HFF-Myc (cell line): ENCODE measurements at regions not wholly inside any gene's neighbourhood (a gene's known extent, or its start where the extent isn't known, plus 50 kb on each side); places are given as distances from the start of the nearest gene placed in this dataset.

ENCODE experiments used
- DNase-seq: peaks from one replicate; pipeline ENCODE4 v3.0.0-alpha.2; 2011; ENCODE audit warnings: low read depth; ENCODE audit errors: extremely low read depth
- H3K4me3 ChIP-seq: replicated peaks from 2 replicates; pipeline ENCODE4 v1.5.1; 2011; ENCODE audit warnings: low read depth, mild to moderate bottlenecking, control low read depth, low read length
- CTCF ChIP-seq: IDR thresholded peaks from 2 replicates; pipeline ENCODE4 v1.5.1; 2012; ENCODE audit warnings: mild to moderate bottlenecking, low read depth, low read length, control low read depth; ENCODE audit errors: missing control alignments

- no peak for TF ChIP-seq CTCF
- no peak for DNase-seq
- H3K4me3 ChIP-seq, result no peak overlapping the region
Measured at GRCh38 chr9:80093695-80094094, 521.9 kb downstream of the TLE4 start.

DNA sequence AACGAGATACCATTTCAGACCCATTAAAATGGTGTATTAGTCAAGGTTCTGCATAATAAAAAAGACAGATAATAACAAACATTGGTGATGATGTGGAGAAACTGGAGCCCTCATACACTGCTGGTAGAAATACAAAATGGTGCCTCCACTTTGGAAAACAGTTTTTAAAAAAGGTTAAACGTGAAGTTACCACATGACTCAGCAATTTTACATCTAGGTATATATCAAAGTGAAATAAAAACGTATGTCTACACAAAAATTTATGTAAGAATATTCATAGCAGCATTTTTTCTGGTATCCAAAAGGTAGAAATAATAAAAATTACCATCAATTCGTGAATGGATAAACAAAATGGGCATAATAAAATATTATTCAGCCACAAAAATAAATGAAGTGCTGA, 519.8 kb downstream of the TLE4 start:
- H3K4me3 ChIP-seq, result no peak overlapping the region
- TF ChIP-seq CTCF, result no peak
- no peak for DNase-seq

DNA sequence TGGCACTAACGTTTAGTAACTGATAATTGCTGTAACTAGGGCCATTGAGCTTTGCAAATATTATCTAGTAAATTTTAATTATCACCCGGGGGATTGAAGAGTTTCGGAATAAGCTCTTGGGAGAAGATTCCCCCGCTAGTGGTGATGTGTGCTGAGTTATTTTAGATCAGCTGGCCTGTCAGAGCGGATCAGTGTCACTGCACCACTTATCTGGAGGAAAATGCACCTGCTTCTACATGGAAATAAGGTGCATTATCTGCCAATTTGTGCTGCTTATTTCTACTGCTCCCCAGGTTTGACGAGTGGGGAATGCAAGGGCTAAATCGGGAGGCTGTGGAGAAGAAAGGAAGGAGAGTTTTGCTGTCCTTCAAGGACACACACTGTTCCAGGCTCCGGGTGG, 518.6 kb downstream of the TLE4 start:
- no peak for TF ChIP-seq CTCF
- no peak for DNase-seq

GRCh38 chr9:80086822-80087345, 515.1 kb downstream of the TLE4 start:
- no peak for DNase-seq
- H3K4me3 ChIP-seq, result no peak overlapping the region
- TF ChIP-seq CTCF, result no peak

More for the DNA sequence above, 518.6 kb downstream of the TLE4 start:
- H3K4me3 ChIP-seq, result no peak overlapping the region

DNA sequence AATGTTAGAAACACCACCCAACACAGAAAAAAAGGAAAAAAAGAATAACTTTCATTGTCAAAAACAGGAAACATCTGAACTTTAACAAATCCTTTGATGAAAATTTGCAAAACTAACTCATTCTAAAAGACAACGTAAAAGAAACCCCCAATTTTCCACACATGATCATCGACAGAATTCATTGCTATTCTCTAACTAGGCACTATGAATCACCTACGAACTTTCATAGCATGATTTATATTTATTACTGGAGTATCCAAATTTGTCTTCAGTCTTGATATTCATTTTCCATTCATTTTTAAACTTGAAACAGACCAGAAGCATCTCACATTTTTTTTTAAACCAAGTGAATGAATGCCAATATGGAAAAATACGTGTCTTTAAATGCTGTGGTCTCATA, 514.6 kb downstream of the TLE4 start:
- no peak for DNase-seq
- H3K4me3 ChIP-seq, result no peak overlapping the region
- TF ChIP-seq CTCF, result no peak

DNA sequence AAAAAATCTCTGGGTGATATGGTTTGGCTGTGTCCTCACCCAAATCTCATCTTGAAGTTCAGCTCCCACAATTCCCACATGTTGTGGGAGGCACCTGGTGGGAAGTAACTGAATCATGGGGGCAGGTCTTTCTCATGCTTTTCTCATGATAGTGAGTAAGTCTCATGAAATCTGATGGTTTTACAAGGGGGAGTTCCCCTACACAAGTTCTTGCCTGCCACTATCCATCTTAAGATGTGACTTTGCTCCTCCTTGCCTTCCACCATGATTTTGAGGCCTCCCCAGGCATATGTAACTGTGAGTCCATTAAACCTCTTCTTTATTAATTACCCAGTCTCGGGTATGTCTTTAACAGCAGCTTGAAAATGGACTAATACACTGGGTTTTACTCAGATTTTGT, 513.9 kb downstream of the TLE4 start:
- no peak overlapping the region for H3K4me3 ChIP-seq
- DNase-seq, result no peak
- TF ChIP-seq CTCF, result no peak

GRCh38 chr9:80082213-80082612, 510.4 kb downstream of the TLE4 start:
- no peak overlapping the region for H3K4me3 ChIP-seq
- no peak for DNase-seq
- TF ChIP-seq CTCF, result no peak
